Activated CD4-positive, alpha-beta T cell treated with anti-CD3 and anti-CD28 coated beads, Interleukin-2, amount 10 ng/mL, durations not matched to agents 7 days and 5 days (primary cell): ENCODE measurements at regions not wholly inside any gene's neighbourhood (a gene's known extent, or its start where the extent isn't known, plus 50 kb on each side); places are given as distances from the start of the nearest gene placed in this dataset.

Experiments used
- CTCF ChIA-PET: fragments of 350-600 bp; sonication (Branson Sonifier 250); formaldehyde crosslinking; loops from one replicate; lab custom pipeline; 2021; ENCODE audit warnings: antibody characterized with exemption; lab: Charles Lee
- POLR2A ChIA-PET: fragments of 350-600 bp; sonication (Branson Sonifier 250); formaldehyde crosslinking; loops from one replicate; lab custom pipeline; 2021; ENCODE audit warnings: antibody characterized with exemption; lab: Charles Lee
- DNase-seq: peaks from one replicate; pipeline ENCODE4 v3.0.0-alpha.2; 2020
- H3K27ac Mint-ChIP-seq: one replicate; pipeline ENCODE4 v1.8.0; 2021; ENCODE audit warnings: mild to moderate bottlenecking, moderate library complexity, mixed read lengths
- H3K27me3 Mint-ChIP-seq: one replicate; pipeline ENCODE4 v1.8.0; 2021; ENCODE audit warnings: mixed read lengths
- H3K36me3 Mint-ChIP-seq: one replicate; pipeline ENCODE4 v1.8.0; 2021; ENCODE audit warnings: low read depth, mixed read lengths
- H3K4me1 Mint-ChIP-seq: one replicate; pipeline ENCODE4 v1.8.0; 2021; ENCODE audit warnings: mixed read lengths
- H3K4me3 Mint-ChIP-seq: one replicate; pipeline ENCODE4 v1.8.0; 2021; ENCODE audit warnings: mild to moderate bottlenecking, moderate library complexity, mixed read lengths
- H3K9me3 Mint-ChIP-seq: one replicate; pipeline ENCODE4 v1.8.0; 2021; ENCODE audit warnings: mixed read lengths

DNA sequence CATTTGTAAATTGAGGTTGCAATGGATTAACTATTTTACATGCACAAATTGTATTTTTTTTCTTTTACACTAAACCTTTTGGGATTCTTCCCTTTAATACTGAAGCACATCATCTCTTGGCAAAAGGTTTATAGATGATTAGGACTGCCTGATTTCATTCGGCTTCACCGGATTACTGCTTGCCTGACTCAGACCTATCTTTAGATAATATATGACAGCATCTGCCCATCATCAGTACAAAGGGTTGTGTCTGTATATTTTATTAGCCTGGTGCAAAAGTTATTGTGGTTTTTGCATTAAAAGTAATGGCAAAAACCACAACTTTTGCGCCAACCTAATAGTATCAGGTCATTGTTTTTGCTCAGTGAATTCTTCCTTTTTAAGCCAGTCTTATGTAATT lies 316.2 kb upstream of the HTR2A start:
- Mint-ChIP-seq H3K27ac (no peak overlapping the region), H3K9me3 (no peaks in the 10 kb centered on the region), H3K4me3 (no peak overlapping the region), H3K27me3 (no peaks in the 10 kb centered on the region), H3K4me1 (no peaks in the 10 kb centered on the region), H3K36me3 (no peaks in the 10 kb centered on the region)
- ChIA-PET POLR2A (no interaction called here), CTCF (no interaction called here)
- DNase-seq = no peak

DNA sequence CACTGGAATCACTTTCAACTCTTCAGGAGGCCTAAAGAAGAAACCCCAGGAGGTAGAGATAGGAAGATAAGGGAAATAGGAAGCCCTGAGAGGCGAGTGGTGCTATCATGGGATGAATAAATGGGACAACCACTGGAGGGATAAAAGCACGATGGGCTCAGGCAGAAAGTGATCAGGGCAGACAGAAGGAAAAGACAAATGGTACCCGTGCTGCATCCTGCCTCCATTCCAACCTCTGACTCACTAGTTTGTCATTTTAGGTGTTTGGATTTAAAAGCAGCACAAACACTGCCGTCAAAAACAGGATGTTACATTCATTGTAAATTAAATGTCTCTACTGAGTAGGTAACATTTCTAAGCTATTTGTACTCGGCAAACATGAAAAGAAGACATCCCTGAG lies 314.3 kb upstream of the HTR2A start:
- CTCF ChIA-PET = no interaction called here

DNA sequence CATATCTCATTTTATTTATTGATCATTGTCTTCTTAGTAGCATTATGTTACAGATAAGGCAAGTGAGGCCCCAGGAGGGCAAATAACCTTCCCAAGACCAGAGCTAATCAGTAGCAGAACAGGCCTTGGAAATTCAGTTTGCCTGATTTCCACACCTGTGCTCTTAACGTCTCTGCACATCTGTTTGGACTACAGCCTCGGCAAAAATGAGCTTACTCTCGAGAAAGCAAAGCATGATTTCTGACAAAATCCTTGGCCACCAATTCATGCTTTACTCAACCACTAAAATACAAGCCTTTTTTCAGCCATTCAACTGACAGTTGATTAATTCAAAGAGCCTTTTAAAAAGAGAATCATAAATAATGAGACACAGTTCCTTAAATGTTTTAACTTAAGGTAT lies 309.3 kb upstream of the HTR2A start:
- CTCF ChIA-PET = no interaction called here
- H3K27me3 Mint-ChIP-seq = no peaks in the 10 kb centered on the region
- DNase-seq = no peak
- POLR2A ChIA-PET = no interaction called here
- H3K9me3 Mint-ChIP-seq = no peaks in the 10 kb centered on the region
- H3K4me1 Mint-ChIP-seq = no peaks in the 10 kb centered on the region
- no peak overlapping the region for H3K27ac Mint-ChIP-seq
- H3K36me3 Mint-ChIP-seq = no peaks in the 10 kb centered on the region
- H3K4me3 Mint-ChIP-seq = no peak overlapping the region

More for the DNA sequence above, 314.3 kb upstream of the HTR2A start:
- no peak overlapping the region for H3K27ac Mint-ChIP-seq
- H3K27me3 Mint-ChIP-seq = no peaks in the 10 kb centered on the region
- no peaks in the 10 kb centered on the region for H3K4me1 Mint-ChIP-seq
- no peaks in the 10 kb centered on the region for H3K9me3 Mint-ChIP-seq
- POLR2A ChIA-PET = no interaction called here
- no peak overlapping the region for H3K4me3 Mint-ChIP-seq
- no peak for DNase-seq
- no peaks in the 10 kb centered on the region for H3K36me3 Mint-ChIP-seq

DNA sequence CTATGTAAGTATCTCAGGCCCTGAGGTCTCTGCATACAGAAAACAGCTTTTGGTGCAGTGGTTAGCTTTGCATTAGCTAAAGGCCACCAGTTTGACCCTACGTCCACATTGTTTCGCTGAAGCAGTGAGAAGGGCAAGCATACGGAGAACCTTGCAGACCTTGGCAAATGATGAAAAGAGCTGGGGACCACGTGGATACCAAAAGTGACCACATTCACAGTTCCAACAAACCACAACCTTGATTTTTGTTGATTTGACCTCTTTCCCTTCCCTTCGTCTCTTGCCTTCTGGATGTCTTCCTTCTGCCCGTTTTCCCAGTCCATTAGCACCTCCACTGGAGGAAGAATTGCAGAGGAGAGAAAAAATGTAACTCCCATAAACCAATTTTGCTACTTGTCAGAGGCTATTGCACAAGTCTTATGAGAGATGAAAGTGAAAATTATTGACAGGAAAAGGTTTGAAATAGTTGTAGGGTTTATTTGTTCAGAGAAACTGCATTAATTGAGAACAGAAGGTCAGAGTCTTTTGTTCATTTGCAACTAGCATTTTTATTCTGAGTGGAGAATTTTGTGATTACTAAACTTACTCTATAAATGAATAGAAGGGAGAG lies 293.9 kb upstream of the HTR2A start:
- Mint-ChIP-seq H3K4me3 (no peak overlapping the region), H3K9me3 (no peaks in the 10 kb centered on the region), H3K36me3 (no peaks in the 10 kb centered on the region), H3K27me3 (no peaks in the 10 kb centered on the region), H3K4me1 (no peaks in the 10 kb centered on the region), H3K27ac (no peak overlapping the region)
- CTCF ChIA-PET = no interaction called here
- no peak for DNase-seq
- POLR2A ChIA-PET = no interaction called here

DNA sequence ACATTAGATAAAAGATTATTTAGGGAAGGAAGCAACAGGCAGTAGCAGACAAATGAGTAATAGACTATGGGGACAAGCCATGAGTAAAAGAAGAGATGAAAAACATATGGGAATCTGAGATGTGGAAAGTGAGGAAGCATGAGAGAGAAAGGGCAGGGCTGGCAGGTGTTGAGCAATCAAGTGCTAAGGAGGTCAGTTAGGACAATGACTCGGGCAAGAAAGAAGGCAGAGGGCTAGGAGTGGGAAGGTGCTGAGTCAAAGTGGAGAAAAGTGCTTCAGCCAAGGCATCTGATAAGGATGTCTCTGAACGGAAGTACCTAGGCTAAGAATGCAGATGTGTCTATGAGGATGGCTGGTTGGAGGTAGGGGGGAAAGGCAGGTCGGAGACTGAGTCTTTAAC lies 291.9 kb upstream of the HTR2A start:
- ChIA-PET CTCF (no interaction called here), POLR2A (no interaction called here)
- no peak overlapping the region for H3K4me3 Mint-ChIP-seq
- H3K36me3 Mint-ChIP-seq = no peaks in the 10 kb centered on the region
- H3K27ac Mint-ChIP-seq = no peak overlapping the region
- H3K4me1 Mint-ChIP-seq = no peaks in the 10 kb centered on the region
- no peaks in the 10 kb centered on the region for H3K9me3 Mint-ChIP-seq
- no peak for DNase-seq
- no peaks in the 10 kb centered on the region for H3K27me3 Mint-ChIP-seq

DNA sequence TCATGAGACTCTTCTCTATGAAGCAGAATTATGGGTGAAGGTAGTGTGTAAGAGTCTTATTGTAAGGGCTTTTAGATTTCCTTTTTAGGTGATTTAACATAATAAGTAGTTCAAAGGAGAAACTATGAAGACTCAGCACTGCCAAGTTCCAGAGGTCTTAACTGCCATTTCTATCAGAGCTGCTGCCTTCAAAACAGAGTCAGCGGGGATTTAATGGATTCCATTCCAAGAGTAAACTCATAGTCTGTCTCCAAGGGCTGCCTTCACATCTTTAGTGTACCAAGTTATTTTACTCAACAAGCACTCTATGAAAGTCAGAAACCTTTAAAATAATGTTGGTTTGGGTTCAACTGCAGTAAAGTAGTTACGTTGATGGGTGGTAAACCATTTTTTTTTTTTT lies 289.6 kb upstream of the HTR2A start:
- H3K4me1 Mint-ChIP-seq = no peaks in the 10 kb centered on the region
- no peaks in the 10 kb centered on the region for H3K27me3 Mint-ChIP-seq
- H3K36me3 Mint-ChIP-seq = no peaks in the 10 kb centered on the region
- POLR2A ChIA-PET = no interaction called here
- no peak overlapping the region for H3K27ac Mint-ChIP-seq
- CTCF ChIA-PET = no interaction called here
- H3K9me3 Mint-ChIP-seq = no peaks in the 10 kb centered on the region
- DNase-seq = no peak
- no peak overlapping the region for H3K4me3 Mint-ChIP-seq

DNA sequence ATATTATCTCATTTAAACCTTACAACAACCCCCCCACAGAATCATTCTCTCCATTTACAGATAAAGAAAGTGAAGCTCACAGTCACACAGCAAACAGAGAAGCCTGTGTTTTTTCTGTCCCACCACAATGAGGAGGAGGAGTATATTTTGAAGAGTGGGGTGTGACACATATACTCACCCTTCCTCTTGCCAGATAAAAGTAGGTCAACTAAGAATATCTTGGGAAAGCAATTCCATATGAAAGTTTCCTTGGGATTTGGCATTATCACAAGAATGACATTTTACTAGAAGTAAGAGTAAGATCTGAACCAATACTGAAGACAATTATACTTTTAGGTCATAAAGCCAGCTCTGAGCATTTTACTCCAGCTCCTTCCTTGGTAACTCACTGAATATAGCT lies 287.5 kb upstream of the HTR2A start:
- H3K4me3 Mint-ChIP-seq = no peak overlapping the region
- no peaks in the 10 kb centered on the region for H3K36me3 Mint-ChIP-seq
- no peaks in the 10 kb centered on the region for H3K27me3 Mint-ChIP-seq
- POLR2A ChIA-PET = no interaction called here
- CTCF ChIA-PET = no interaction called here
- no peaks in the 10 kb centered on the region for H3K4me1 Mint-ChIP-seq
- no peak for DNase-seq
- no peaks in the 10 kb centered on the region for H3K9me3 Mint-ChIP-seq
- H3K27ac Mint-ChIP-seq = no peak overlapping the region

DNA sequence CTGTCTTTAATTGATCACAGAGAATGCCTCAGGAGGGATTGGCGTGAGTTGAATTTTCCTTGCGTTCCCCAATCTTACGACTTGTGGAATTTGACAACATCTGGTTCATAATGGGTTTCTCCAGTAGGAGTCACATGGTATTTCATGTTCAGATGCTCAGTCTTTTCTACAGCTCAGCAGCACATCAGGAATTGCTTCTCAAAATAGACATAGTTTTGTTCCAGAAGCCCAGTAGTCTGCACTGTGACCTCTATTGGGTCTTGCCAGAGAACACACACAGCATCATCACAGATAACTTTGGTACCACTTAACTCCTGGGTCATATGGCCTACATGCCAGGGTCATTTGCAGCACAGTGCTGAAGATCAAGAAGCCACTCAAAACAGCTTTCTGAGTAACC lies 282.5 kb upstream of the HTR2A start:
- DNase-seq = no peak
- Mint-ChIP-seq H3K4me1 (no peaks in the 10 kb centered on the region), H3K4me3 (no peak overlapping the region), H3K36me3 (no peaks in the 10 kb centered on the region), H3K9me3 (no peaks in the 10 kb centered on the region), H3K27ac (no peak overlapping the region), H3K27me3 (peaks cover 6% of the 10 kb centered on the region)
- CTCF ChIA-PET = no interaction called here
- POLR2A ChIA-PET = no interaction called here

DNA sequence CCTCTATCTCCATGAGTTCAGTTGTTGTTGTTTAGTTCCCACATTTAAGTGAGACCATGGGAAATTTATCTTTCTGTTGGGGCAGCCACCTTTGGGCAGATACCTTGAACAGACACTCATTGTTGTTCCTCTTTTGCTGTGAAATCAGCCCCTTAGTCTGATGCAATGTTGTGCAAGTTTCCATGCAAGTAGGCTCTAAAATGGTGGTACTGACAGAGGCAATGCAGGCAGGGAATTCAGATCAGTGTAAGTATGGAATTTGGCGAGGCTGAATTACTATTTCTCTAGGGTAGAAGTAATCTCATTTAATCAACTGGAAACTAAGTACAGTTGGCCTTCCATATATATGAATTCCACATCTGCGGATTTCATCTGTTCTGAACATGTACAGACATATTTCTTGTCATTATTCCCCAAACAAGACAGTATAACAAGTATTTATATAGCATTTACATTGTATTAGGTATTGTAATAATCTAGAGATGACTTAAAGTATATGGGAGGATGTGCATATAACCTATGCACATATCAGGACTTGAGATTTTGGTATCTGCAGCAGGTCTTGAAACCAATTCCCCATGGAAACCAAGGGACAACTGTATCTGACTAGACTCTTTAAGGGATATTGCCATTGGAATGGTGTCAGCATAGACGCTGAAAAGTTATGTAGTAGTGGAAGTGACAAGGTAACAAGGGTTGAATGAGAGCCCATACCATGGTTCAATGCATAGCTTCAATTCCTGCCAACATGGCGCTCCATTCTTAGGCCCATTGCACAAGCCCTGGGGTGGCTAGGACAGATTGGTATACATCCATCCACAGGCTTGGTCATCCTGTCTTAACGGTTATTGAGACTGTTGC lies 281.5 kb upstream of the HTR2A start:
- H3K27ac Mint-ChIP-seq = no peak overlapping the region
- DNase-seq = no peak
- no peaks in the 10 kb centered on the region for H3K36me3 Mint-ChIP-seq
- H3K27me3 Mint-ChIP-seq = peaks cover 9% of the 10 kb centered on the region
- H3K4me1 Mint-ChIP-seq = no peaks in the 10 kb centered on the region
- no peak overlapping the region for H3K4me3 Mint-ChIP-seq
- H3K9me3 Mint-ChIP-seq = no peaks in the 10 kb centered on the region
- ChIA-PET POLR2A (no interaction called here), CTCF (no interaction called here)

DNA sequence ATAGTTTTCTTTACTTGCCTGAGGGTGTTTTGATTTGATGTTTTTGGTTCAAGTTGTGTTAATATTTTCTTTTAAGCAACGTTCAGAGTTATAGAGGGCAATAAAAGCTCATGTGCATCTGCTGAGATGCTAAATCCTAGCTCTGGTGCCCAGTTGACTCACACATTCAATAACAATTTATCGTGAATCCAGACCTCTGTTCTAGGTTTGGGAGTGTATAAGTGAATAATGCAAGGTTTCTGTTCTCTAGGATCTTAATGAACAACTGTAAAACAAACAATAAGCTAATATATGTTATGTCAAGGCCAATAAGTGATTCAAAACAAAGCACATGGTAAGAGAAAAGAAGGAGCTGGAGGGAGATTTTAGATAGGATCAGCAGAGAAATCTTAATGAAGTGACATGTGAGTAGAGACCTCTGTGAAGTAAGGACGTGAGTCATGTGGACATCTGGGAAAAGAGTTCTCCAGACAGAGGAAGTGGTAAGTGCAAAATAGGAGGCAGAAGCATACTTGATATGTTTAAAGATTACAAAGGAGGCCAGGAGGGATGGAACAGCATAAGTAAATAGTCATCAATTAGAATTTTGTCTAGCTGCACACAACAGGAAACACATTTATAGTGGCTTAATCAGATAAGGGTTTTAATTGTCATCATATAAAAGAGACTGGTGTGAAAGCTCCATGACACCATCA lies 278.5 kb upstream of the HTR2A start:
- Mint-ChIP-seq H3K4me1 (no peaks in the 10 kb centered on the region), H3K27ac (no peak overlapping the region), H3K27me3 (peaks cover 11% of the 10 kb centered on the region), H3K4me3 (no peak overlapping the region), H3K36me3 (no peaks in the 10 kb centered on the region), H3K9me3 (no peaks in the 10 kb centered on the region)
- POLR2A ChIA-PET = no interaction called here
- no peak for DNase-seq
- CTCF ChIA-PET = interaction anchor here (0.9 kb wide), 1 partner anchor 40 kb away, joined by 3 read pairs; no protein-coding TSS in a partner anchor

DNA sequence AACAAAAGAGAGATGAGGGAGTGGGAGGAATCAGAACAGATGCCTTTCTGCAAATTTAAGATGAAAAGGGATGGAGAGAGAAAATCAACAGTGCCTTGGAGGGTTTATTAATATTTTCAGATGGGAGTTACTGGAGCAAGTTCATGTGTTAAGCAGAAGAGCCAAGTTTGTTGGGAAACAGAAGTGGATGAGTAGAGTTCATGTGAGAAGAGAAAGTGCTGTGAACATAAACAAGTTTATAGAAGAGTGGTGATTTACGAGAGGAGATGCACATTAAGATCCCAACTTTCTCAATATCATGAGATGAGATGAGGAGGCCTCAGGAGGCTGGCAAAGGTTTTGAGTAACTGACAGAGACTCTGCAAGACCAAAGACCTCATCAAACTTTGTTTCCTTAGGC lies 274.1 kb upstream of the HTR2A start:
- Mint-ChIP-seq H3K36me3 (no peaks in the 10 kb centered on the region), H3K4me1 (no peaks in the 10 kb centered on the region), H3K27ac (no peak overlapping the region), H3K27me3 (peaks cover 8% of the 10 kb centered on the region), H3K4me3 (no peak overlapping the region), H3K9me3 (no peaks in the 10 kb centered on the region)
- ChIA-PET CTCF (no interaction called here), POLR2A (no interaction called here)
- DNase-seq = no peak

DNA sequence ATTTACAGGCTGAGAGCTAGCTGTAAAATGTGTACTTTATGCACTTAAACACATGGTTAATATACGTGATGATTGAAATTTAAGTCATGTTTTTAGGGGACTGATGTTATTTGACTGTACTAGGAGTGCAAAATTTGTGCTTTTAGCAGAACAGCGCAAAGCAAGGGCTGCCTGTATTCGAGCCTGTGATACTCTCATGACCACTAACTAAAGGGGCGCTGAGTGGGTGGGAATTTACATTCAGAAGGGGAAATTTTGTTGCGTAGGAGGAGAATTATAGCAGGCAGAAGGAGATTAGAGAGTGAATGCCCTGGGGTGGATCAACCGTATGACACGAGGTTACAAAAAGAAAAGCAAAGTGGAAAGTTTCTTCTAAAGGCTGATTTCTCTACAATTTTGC lies 271.8 kb upstream of the HTR2A start:
- Mint-ChIP-seq H3K27me3 (peaks cover 4% of the 10 kb centered on the region), H3K27ac (no peak overlapping the region), H3K36me3 (no peaks in the 10 kb centered on the region), H3K4me3 (no peak overlapping the region), H3K9me3 (no peaks in the 10 kb centered on the region), H3K4me1 (no peaks in the 10 kb centered on the region)
- ChIA-PET CTCF (no interaction called here), POLR2A (no interaction called here)
- no peak for DNase-seq

DNA sequence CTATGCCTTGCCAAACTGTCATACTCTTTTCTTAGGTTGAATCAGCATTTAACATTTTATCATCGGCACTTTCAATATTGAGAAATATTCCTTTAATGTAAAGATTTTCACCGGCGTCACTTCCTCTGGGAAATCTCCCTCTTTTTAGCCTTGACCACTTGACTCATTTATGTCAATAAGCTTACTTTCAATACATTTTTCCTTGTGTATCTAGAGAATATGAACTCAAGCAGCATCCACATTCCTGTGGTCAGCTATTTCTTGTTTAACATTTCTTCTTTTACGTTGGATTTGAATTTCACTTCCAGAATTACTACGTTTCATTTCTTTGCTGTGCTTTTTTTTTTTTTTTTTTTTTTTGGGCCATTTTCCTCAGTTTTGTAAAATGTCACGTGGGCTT lies 271.2 kb upstream of the HTR2A start:
- ChIA-PET POLR2A (no interaction called here), CTCF (interaction anchor here (0.6 kb wide), 1 partner anchor 29 kb away, joined by 3 read pairs; no protein-coding TSS in a partner anchor)
- Mint-ChIP-seq H3K27ac (no peak overlapping the region), H3K27me3 (peaks cover 2% of the 10 kb centered on the region), H3K4me1 (no peaks in the 10 kb centered on the region), H3K4me3 (no peak overlapping the region), H3K36me3 (no peaks in the 10 kb centered on the region), H3K9me3 (no peaks in the 10 kb centered on the region)
- DNase-seq = no peak
